ENCODE measurements at regions not wholly inside any gene's neighbourhood (a gene's known extent, or its start where the extent isn't known, plus 50 kb on each side); places are given as distances from the start of the nearest gene placed in this dataset.

GRCh38 chr18:3384664-3385563 lies 65.1 kb upstream of the TGIF1 start:
- H2BK12ac ChIP-seq (ENCODE audit: low read length): peak overlapping the region; percentile 7
- no CpG with 5 or more reads among the region's 11 CpGs for WGBS (ENCODE audit: extremely low coverage, insufficient coverage, insufficient read length)
- H3K27ac ChIP-seq (ENCODE audit: low read depth, low read length): no peak overlapping the region
- no peaks in the 10 kb centered on the region for H3K79me2 ChIP-seq (ENCODE audit: control insufficient read depth, insufficient read depth, low read length, poor library complexity)
- no peak overlapping the region for H2AFZ ChIP-seq (ENCODE audit: insufficient read depth, low read length, poor library complexity)
- H3K9ac ChIP-seq (ENCODE audit: low read length): no peak overlapping the region
- H2BK120ac ChIP-seq (ENCODE audit: insufficient read depth, low read length, poor library complexity): no peak overlapping the region
- H4K91ac ChIP-seq (ENCODE audit: low read depth, low read length): peak overlapping the region; percentile 50
- no peak overlapping the region for H3K14ac ChIP-seq (ENCODE audit: low read length)
- no peaks in the 10 kb centered on the region for H3K9me3 ChIP-seq (ENCODE audit: insufficient read depth, low read depth, low read length)
- no peak overlapping the region for H2AK5ac ChIP-seq (ENCODE audit: low read length)
- no peak overlapping the region for H3K4me3 ChIP-seq (ENCODE audit: low read depth, low read length)
- no peak overlapping the region for H3K4ac ChIP-seq (ENCODE audit: low read depth, low read length)
- H3K27me3 ChIP-seq (ENCODE audit: insufficient read depth, low read length): no peaks in the 10 kb centered on the region
- no peaks in the 10 kb centered on the region for H3K36me3 ChIP-seq (ENCODE audit: control insufficient read depth in 1 of 2, insufficient read depth in 2 of 2, low read length in 2 of 2)
- H3K79me1 ChIP-seq (ENCODE audit: low read length): peaks cover 2% of the 10 kb centered on the region
- H2BK5ac ChIP-seq (ENCODE audit: low read depth, low read length, poor library complexity): no peak overlapping the region
- H3K4me1 ChIP-seq (ENCODE audit: control insufficient read depth in 1 of 2, insufficient read depth in 2 of 2, low read length in 2 of 2): no peaks in the 10 kb centered on the region
- DNase-seq: peak in 1 of 2 donors; percentile 59
- no peak overlapping the region for H4K12ac ChIP-seq (ENCODE audit: low read depth, low read length)
- no peak overlapping the region for H3K23ac ChIP-seq (ENCODE audit: low read length)
- H4K8ac ChIP-seq (ENCODE audit: low read depth, low read length): no peak overlapping the region
- H3K4me2 ChIP-seq (ENCODE audit: low read length): no peak overlapping the region
- H3K18ac ChIP-seq (ENCODE audit: low read length): no peak overlapping the region

- Histone ChIP-seq H4K12ac (ENCODE audit: low read depth, low read length) (no peak overlapping the region), H3K79me1 (ENCODE audit: low read length) (peaks cover 2% of the 10 kb centered on the region), H2AK5ac (ENCODE audit: low read length) (no peak overlapping the region), H2BK12ac (ENCODE audit: low read length) (no peak overlapping the region), H3K27me3 (ENCODE audit: insufficient read depth, low read length) (no peaks in the 10 kb centered on the region), H4K91ac (ENCODE audit: low read depth, low read length) (no peak overlapping the region), H3K79me2 (ENCODE audit: control insufficient read depth, insufficient read depth, low read length, poor library complexity) (no peaks in the 10 kb centered on the region), H2BK120ac (ENCODE audit: insufficient read depth, low read length, poor library complexity) (no peak overlapping the region), H3K4me3 (ENCODE audit: low read depth, low read length) (no peak overlapping the region), H2BK5ac (ENCODE audit: low read depth, low read length, poor library complexity) (no peak overlapping the region), H3K14ac (ENCODE audit: low read length) (no peak overlapping the region), H3K23ac (ENCODE audit: low read length) (no peak overlapping the region), H3K9ac (ENCODE audit: low read length) (no peak overlapping the region), H3K36me3 (ENCODE audit: control insufficient read depth in 1 of 2, insufficient read depth in 2 of 2, low read length in 2 of 2) (no peaks in the 10 kb centered on the region), H3K4ac (ENCODE audit: low read depth, low read length) (no peak overlapping the region), H4K8ac (ENCODE audit: low read depth, low read length) (no peak overlapping the region), H3K18ac (ENCODE audit: low read length) (no peak overlapping the region), H3K27ac (ENCODE audit: low read depth, low read length) (no peak overlapping the region), H3K4me2 (ENCODE audit: low read length) (no peak overlapping the region), H3K9me3 (ENCODE audit: insufficient read depth, low read depth, low read length) (peaks cover 3% of the 10 kb centered on the region), H2AFZ (ENCODE audit: insufficient read depth, low read length, poor library complexity) (no peak overlapping the region), H3K4me1 (ENCODE audit: control insufficient read depth in 1 of 2, insufficient read depth in 2 of 2, low read length in 2 of 2) (no peaks in the 10 kb centered on the region)
- DNase-seq: no peak
- no CpG with 5 or more reads among the region's 1 CpG for WGBS (ENCODE audit: extremely low coverage, insufficient coverage, insufficient read length)
Measured at GRCh38 chr18:3388323-3388722, 61.6 kb upstream of the TGIF1 start.

GRCh38 chr18:3388980-3389379 lies 61.0 kb upstream of the TGIF1 start:
- WGBS (ENCODE audit: extremely low coverage, insufficient coverage, insufficient read length): no CpG with 5 or more reads among the region's 4 CpGs

GRCh38 chr18:3389977-3390376 lies 60.0 kb upstream of the TGIF1 start:
- Histone ChIP-seq H4K91ac (ENCODE audit: low read depth, low read length) (no peak overlapping the region), H3K4me3 (ENCODE audit: low read depth, low read length) (no peak overlapping the region), H3K27me3 (ENCODE audit: insufficient read depth, low read length) (no peaks in the 10 kb centered on the region), H3K18ac (ENCODE audit: low read length) (no peak overlapping the region), H4K12ac (ENCODE audit: low read depth, low read length) (no peak overlapping the region), H3K79me2 (ENCODE audit: control insufficient read depth, insufficient read depth, low read length, poor library complexity) (no peaks in the 10 kb centered on the region), H3K23ac (ENCODE audit: low read length) (no peak overlapping the region), H3K27ac (ENCODE audit: low read depth, low read length) (no peak overlapping the region), H2BK5ac (ENCODE audit: low read depth, low read length, poor library complexity) (no peak overlapping the region), H3K4ac (ENCODE audit: low read depth, low read length) (no peak overlapping the region), H3K36me3 (ENCODE audit: control insufficient read depth in 1 of 2, insufficient read depth in 2 of 2, low read length in 2 of 2) (no peaks in the 10 kb centered on the region), H3K9me3 (ENCODE audit: insufficient read depth, low read depth, low read length) (peaks cover 3% of the 10 kb centered on the region), H4K8ac (ENCODE audit: low read depth, low read length) (no peak overlapping the region), H3K9ac (ENCODE audit: low read length) (no peak overlapping the region), H2AFZ (ENCODE audit: insufficient read depth, low read length, poor library complexity) (no peak overlapping the region), H3K14ac (ENCODE audit: low read length) (no peak overlapping the region), H2BK120ac (ENCODE audit: insufficient read depth, low read length, poor library complexity) (no peak overlapping the region), H3K4me2 (ENCODE audit: low read length) (no peak overlapping the region), H2BK12ac (ENCODE audit: low read length) (no peak overlapping the region), H3K79me1 (ENCODE audit: low read length) (no peaks in the 10 kb centered on the region), H2AK5ac (ENCODE audit: low read length) (no peak overlapping the region), H3K4me1 (ENCODE audit: control insufficient read depth in 1 of 2, insufficient read depth in 2 of 2, low read length in 2 of 2) (no peaks in the 10 kb centered on the region)
- no peak for DNase-seq
- no CpG with 5 or more reads among the region's 3 CpGs for WGBS (ENCODE audit: extremely low coverage, insufficient coverage, insufficient read length)

More at GRCh38 chr18:3388980-3389379, 61.0 kb upstream of the TGIF1 start:
- H2AFZ ChIP-seq (ENCODE audit: insufficient read depth, low read length, poor library complexity): no peak overlapping the region
- H3K27ac ChIP-seq (ENCODE audit: low read depth, low read length): no peak overlapping the region
- no peak overlapping the region for H3K18ac ChIP-seq (ENCODE audit: low read length)
- no peak overlapping the region for H2BK12ac ChIP-seq (ENCODE audit: low read length)
- no peak for DNase-seq
- no peak overlapping the region for H3K4ac ChIP-seq (ENCODE audit: low read depth, low read length)
- no peaks in the 10 kb centered on the region for H3K27me3 ChIP-seq (ENCODE audit: insufficient read depth, low read length)
- H3K4me3 ChIP-seq (ENCODE audit: low read depth, low read length): no peak overlapping the region
- no peaks in the 10 kb centered on the region for H3K79me2 ChIP-seq (ENCODE audit: control insufficient read depth, insufficient read depth, low read length, poor library complexity)
- no peak overlapping the region for H4K12ac ChIP-seq (ENCODE audit: low read depth, low read length)
- H2BK120ac ChIP-seq (ENCODE audit: insufficient read depth, low read length, poor library complexity): no peak overlapping the region
- H3K79me1 ChIP-seq (ENCODE audit: low read length): no peaks in the 10 kb centered on the region
- H3K14ac ChIP-seq (ENCODE audit: low read length): no peak overlapping the region
- no peak overlapping the region for H4K8ac ChIP-seq (ENCODE audit: low read depth, low read length)
- no peaks in the 10 kb centered on the region for H3K4me1 ChIP-seq (ENCODE audit: control insufficient read depth in 1 of 2, insufficient read depth in 2 of 2, low read length in 2 of 2)
- H2AK5ac ChIP-seq (ENCODE audit: low read length): no peak overlapping the region
- no peak overlapping the region for H3K9ac ChIP-seq (ENCODE audit: low read length)
- no peak overlapping the region for H3K23ac ChIP-seq (ENCODE audit: low read length)
- no peak overlapping the region for H4K91ac ChIP-seq (ENCODE audit: low read depth, low read length)
- H2BK5ac ChIP-seq (ENCODE audit: low read depth, low read length, poor library complexity): no peak overlapping the region
- peaks cover 3% of the 10 kb centered on the region for H3K9me3 ChIP-seq (ENCODE audit: insufficient read depth, low read depth, low read length)
- no peaks in the 10 kb centered on the region for H3K36me3 ChIP-seq (ENCODE audit: control insufficient read depth in 1 of 2, insufficient read depth in 2 of 2, low read length in 2 of 2)
- no peak overlapping the region for H3K4me2 ChIP-seq (ENCODE audit: low read length)
